ENCODE measurements at regions not wholly inside any gene's neighbourhood (a gene's known extent, or its start where the extent isn't known, plus 50 kb on each side); places are given as distances from the start of the nearest gene placed in this dataset.

- H3K27me3 ChIP-seq (ENCODE audit: control insufficient read depth, insufficient read depth, low read length): no peaks in the 10 kb centered on the region
- no peak for DNase-seq (ENCODE audit: low read depth)
- no peak overlapping the region for H3K4me3 ChIP-seq (ENCODE audit: low read depth, low read length)
- no peaks in the 10 kb centered on the region for H3K36me3 ChIP-seq (ENCODE audit: control insufficient read depth, insufficient read depth, low read length)
- TF ChIP-seq, protein P1, sequence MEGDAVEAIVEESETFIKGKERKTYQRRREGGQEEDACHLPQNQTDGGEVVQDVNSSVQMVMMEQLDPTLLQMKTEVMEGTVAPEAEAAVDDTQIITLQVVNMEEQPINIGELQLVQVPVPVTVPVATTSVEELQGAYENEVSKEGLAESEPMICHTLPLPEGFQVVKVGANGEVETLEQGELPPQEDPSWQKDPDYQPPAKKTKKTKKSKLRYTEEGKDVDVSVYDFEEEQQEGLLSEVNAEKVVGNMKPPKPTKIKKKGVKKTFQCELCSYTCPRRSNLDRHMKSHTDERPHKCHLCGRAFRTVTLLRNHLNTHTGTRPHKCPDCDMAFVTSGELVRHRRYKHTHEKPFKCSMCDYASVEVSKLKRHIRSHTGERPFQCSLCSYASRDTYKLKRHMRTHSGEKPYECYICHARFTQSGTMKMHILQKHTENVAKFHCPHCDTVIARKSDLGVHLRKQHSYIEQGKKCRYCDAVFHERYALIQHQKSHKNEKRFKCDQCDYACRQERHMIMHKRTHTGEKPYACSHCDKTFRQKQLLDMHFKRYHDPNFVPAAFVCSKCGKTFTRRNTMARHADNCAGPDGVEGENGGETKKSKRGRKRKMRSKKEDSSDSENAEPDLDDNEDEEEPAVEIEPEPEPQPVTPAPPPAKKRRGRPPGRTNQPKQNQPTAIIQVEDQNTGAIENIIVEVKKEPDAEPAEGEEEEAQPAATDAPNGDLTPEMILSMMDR (IDR thresholded peaks at IDR 0.05; ENCODE audit: insufficient read depth, low read length, poor library complexity, severe bottlenecking): no peak
Observed at GRCh38 chr1:106747791-106748190, 308.7 kb upstream of the PRMT6 start.

DNA sequence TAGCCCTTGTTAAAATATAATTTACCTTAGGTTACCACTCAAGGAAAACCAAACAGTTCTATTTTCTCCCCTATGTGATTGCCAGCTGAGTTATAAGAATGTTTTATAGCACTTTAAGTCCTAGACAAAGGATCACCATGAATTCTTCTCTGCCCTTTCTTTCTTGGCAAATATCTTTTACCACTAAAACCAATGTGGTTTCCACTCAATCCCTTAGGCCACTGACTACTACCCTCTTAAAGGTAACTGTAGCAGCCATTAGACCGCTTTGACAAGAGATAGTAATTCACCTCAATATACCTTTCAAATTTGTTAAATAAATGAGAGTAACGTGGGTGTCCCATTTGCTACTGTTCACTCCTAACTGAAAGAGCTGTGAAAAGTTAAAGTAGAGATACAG, 307.9 kb upstream of the PRMT6 start:
- TF ChIP-seq, protein P1 (IDR thresholded peaks at IDR 0.05; ENCODE audit: insufficient read depth, low read length, poor library complexity, severe bottlenecking): no peak
- DNase-seq (ENCODE audit: low read depth): no peak

DNA sequence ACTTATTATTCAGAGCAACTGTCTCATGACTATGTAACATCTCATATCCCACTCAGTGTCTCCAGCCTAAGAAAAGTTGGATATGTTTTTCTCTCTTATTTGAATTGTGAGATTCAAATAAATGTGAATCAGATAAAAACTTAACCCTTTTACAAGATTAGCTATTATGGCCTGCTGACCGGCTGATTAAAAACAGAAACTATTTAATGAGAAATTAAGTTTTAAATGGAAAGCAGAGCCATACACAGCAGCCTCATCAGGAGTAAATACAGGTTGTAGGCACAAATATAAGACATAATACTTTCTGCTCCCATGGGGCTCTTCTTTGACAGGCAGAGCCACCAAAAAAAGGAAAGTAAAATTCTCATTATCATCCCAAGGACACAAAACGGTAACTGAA, 307.0 kb upstream of the PRMT6 start:
- H3K27me3 ChIP-seq (ENCODE audit: control insufficient read depth, insufficient read depth, low read length): no peaks in the 10 kb centered on the region
- DNase-seq (ENCODE audit: low read depth): no peak
- TF ChIP-seq, protein P1 (IDR thresholded peaks at IDR 0.05; ENCODE audit: insufficient read depth, low read length, poor library complexity, severe bottlenecking): no peak
- no peak overlapping the region for H3K4me3 ChIP-seq (ENCODE audit: low read depth, low read length)
- H3K36me3 ChIP-seq (ENCODE audit: control insufficient read depth, insufficient read depth, low read length): no peaks in the 10 kb centered on the region

More for the DNA sequence above, 307.9 kb upstream of the PRMT6 start:
- Histone ChIP-seq H3K36me3 (ENCODE audit: control insufficient read depth, insufficient read depth, low read length) (no peaks in the 10 kb centered on the region), H3K27me3 (ENCODE audit: control insufficient read depth, insufficient read depth, low read length) (no peaks in the 10 kb centered on the region), H3K4me3 (ENCODE audit: low read depth, low read length) (no peak overlapping the region)

DNA sequence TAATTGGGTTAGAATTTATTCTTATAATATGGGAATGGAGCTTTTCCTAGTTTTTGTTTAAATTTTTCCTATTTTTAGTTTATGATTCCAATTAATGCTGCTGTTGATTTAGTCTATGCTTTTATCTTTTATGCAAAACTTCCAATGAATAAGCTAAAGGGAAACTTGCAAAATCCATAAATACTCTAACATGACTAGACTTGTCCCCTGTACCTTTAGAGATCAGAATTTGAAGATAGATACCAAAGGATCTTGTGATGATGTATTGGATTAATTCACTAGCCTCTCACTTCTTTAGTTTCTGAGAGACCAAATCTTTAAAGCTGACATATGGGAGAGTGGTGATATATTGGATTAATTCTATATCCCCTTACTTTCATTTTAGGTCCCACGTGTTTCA, 306.6 kb upstream of the PRMT6 start:
- Histone ChIP-seq H3K36me3 (ENCODE audit: control insufficient read depth, insufficient read depth, low read length) (no peaks in the 10 kb centered on the region), H3K27me3 (ENCODE audit: control insufficient read depth, insufficient read depth, low read length) (no peaks in the 10 kb centered on the region), H3K4me3 (ENCODE audit: low read depth, low read length) (no peak overlapping the region)
- no peak for DNase-seq (ENCODE audit: low read depth)
- TF ChIP-seq, protein P1 (IDR thresholded peaks at IDR 0.05; ENCODE audit: insufficient read depth, low read length, poor library complexity, severe bottlenecking): no peak

DNA sequence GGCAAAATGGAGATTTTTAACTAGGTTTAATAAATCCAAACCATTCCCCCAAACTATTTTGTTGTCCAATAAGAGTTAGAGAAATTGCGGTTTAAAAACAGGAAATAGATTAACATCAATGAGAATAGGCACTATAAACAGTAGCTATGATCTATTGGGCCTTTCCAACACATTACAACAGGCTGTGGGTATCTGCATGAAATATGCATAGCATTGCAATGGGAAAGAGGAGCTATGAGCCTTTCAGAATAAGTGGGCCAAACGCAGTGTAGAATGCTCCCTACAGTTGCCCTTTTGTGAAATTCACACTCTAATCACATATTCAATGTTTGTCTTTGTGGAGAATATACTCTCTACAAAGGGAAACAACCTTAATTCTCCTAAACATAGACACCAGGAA, 305.5 kb upstream of the PRMT6 start:
- Histone ChIP-seq H3K36me3 (ENCODE audit: control insufficient read depth, insufficient read depth, low read length) (no peaks in the 10 kb centered on the region), H3K27me3 (ENCODE audit: control insufficient read depth, insufficient read depth, low read length) (no peaks in the 10 kb centered on the region), H3K4me3 (ENCODE audit: low read depth, low read length) (no peak overlapping the region)
- TF ChIP-seq, protein P1 (IDR thresholded peaks at IDR 0.05; ENCODE audit: insufficient read depth, low read length, poor library complexity, severe bottlenecking): no peak
- no peak for DNase-seq (ENCODE audit: low read depth)

- TF ChIP-seq, protein P1 (IDR thresholded peaks at IDR 0.05; ENCODE audit: insufficient read depth, low read length, poor library complexity, severe bottlenecking): no peak
Observed at GRCh38 chr1:106753066-106753465, 303.4 kb upstream of the PRMT6 start.

More at GRCh38 chr1:106753066-106753465, 303.4 kb upstream of the PRMT6 start:
- H3K4me3 ChIP-seq (ENCODE audit: low read depth, low read length): no peak overlapping the region
- H3K27me3 ChIP-seq (ENCODE audit: control insufficient read depth, insufficient read depth, low read length): no peaks in the 10 kb centered on the region
- DNase-seq (ENCODE audit: low read depth): no peak
- no peaks in the 10 kb centered on the region for H3K36me3 ChIP-seq (ENCODE audit: control insufficient read depth, insufficient read depth, low read length)
